B cell (primary cell): ENCODE measurements at regions not wholly inside any gene's neighbourhood (a gene's known extent, or its start where the extent isn't known, plus 50 kb on each side); places are given as distances from the start of the nearest gene placed in this dataset.

Experiments used
- ATAC-seq: fragments of 200-7000 bp; cut with Tn5 transposase; one replicate; pipeline ENCODE4 v1.10.0; 2021; ENCODE audit warnings: low read depth, mild to moderate bottlenecking, moderate number of reproducible peaks, moderate library complexity
- CTCF ChIA-PET: fragments of 350-600 bp; sonication (Branson Sonifier 250); formaldehyde crosslinking; loops from one replicate; lab custom pipeline; 2021; ENCODE audit warnings: antibody characterized with exemption, inconsistent platforms; lab: Charles Lee
- POLR2A ChIA-PET: fragments of 350-600 bp; sonication (Branson Sonifier 250); formaldehyde crosslinking; loops from one replicate; lab custom pipeline; 2021; ENCODE audit warnings: antibody characterized with exemption; lab: Charles Lee
- DNase-seq: peaks from one replicate; pipeline ENCODE4 v3.0.0; 2013
- H2AFZ ChIP-seq: 2 replicates; pipeline ENCODE4 v1.6.1; 2012; ENCODE audit warnings: mild to moderate bottlenecking, low read depth, low read length; ENCODE audit not compliant: insufficient read depth, poor library complexity, severe bottlenecking
- H3K27ac ChIP-seq, 2 donors: 1 replicate in 1 of 2; 2 replicates in 1 of 2; pipeline ENCODE4 v1.5.1; 2012 to 2013; ENCODE audit warnings: low read length in 2 of 2, mild to moderate bottlenecking in 2 of 2, moderate library complexity in 1 of 2
- H3K27me3 ChIP-seq, 4 experiments: fragments of 200-600 bp in 1 of 4; sonication (generic) in 1 of 4; replicated peaks in 1 of 4; 1 replicate in 2 of 4; 2 replicates in 2 of 4; pipeline versions ENCODE4 v1.6.1 to v1.7.0; 2013 to 2016; ENCODE audit warnings: low read length in 3 of 4, mild to moderate bottlenecking in 2 of 4, mixed read lengths in 1 of 4, moderate library complexity in 1 of 4; ENCODE audit not compliant: insufficient read depth in 4 of 4, control insufficient read depth in 3 of 4; ENCODE audit errors: control extremely low read depth in 1 of 4
- H3K36me3 ChIP-seq, 2 experiments: replicated peaks in 1 of 2; 1 replicate in 1 of 2; 2 replicates in 1 of 2; pipeline versions ENCODE4 v1.6.1 to v1.7.1; 2013; ENCODE audit warnings: low read length in 1 of 2; ENCODE audit not compliant: insufficient read depth in 2 of 2, control insufficient read depth in 1 of 2; ENCODE audit errors: control extremely low read depth in 1 of 2, extremely low read depth in 1 of 2
- H3K4me1 ChIP-seq, 2 donors: fragments of 200-600 bp in 1 of 2; sonication (generic) in 1 of 2; 1 replicate in 1 of 2; 2 replicates in 1 of 2; pipeline versions ENCODE4 v1.5.1 to v1.6.1; 2013 to 2017; ENCODE audit warnings: low read length in 2 of 2; ENCODE audit not compliant: control insufficient read depth in 2 of 2, insufficient read depth in 2 of 2
- H3K4me2 ChIP-seq: replicated peaks from 2 replicates; pipeline ENCODE3; 2012; ENCODE audit warnings: mild to moderate bottlenecking, low read depth, low read length; ENCODE audit not compliant: poor library complexity, severe bottlenecking
- H3K4me3 ChIP-seq, 5 experiments: fragments of 200-600 bp in 1 of 5; sonication (generic) in 1 of 5; 1 replicate in 3 of 5; 2 replicates in 2 of 5; pipeline versions ENCODE4 v1.5.1 to v1.7.0; 2011 to 2016; ENCODE audit warnings: low read length in 4 of 5, mild to moderate bottlenecking in 4 of 5, low read depth in 2 of 5, control low read depth in 1 of 5, moderate library complexity in 1 of 5; ENCODE audit not compliant: insufficient read depth in 1 of 5; ENCODE audit errors: control extremely low read depth in 1 of 5, extremely low read depth in 1 of 5
- H3K79me2 ChIP-seq: fragments of 200-600 bp; sonication (generic); one replicate; pipeline ENCODE4 v1.6.0; 2016; ENCODE audit warnings: low read length; ENCODE audit not compliant: control insufficient read depth, insufficient read depth
- H3K9ac ChIP-seq: fragments of 200-600 bp; sonication (generic); 2 replicates; pipeline ENCODE4 v1.6.1; 2017; ENCODE audit warnings: mild to moderate bottlenecking, low read length, moderate library complexity
- H3K9me3 ChIP-seq, 3 donors: one replicate each; pipeline versions ENCODE4 v1.6.1 to v1.7.1; 2013; ENCODE audit warnings: low read length in 2 of 3; ENCODE audit not compliant: control insufficient read depth in 2 of 3, insufficient read depth in 1 of 3; ENCODE audit errors: control extremely low read depth in 1 of 3
- H4K20me1 ChIP-seq: 2 replicates; pipeline ENCODE4 v1.6.0; 2012; ENCODE audit warnings: mild to moderate bottlenecking, low read length; ENCODE audit not compliant: insufficient read depth, control insufficient read depth, poor library complexity, severe bottlenecking
- H3K27ac Mint-ChIP-seq: one replicate; pipeline ENCODE4 v1.8.0; 2021; ENCODE audit warnings: mixed read lengths
- H3K27me3 Mint-ChIP-seq: one replicate; pipeline ENCODE4 v1.8.0; 2021; ENCODE audit warnings: mixed read lengths
- H3K4me1 Mint-ChIP-seq: one replicate; pipeline ENCODE4 v1.8.0; 2021; ENCODE audit warnings: mixed read lengths
- H3K4me3 Mint-ChIP-seq: one replicate; pipeline ENCODE4 v1.8.0; 2021; ENCODE audit warnings: mixed read lengths
- H3K9me3 Mint-ChIP-seq: one replicate; pipeline ENCODE4 v1.8.0; 2022; ENCODE audit warnings: mixed read lengths; ENCODE audit not compliant: insufficient read depth
- EZH2 ChIP-seq: IDR thresholded peaks from 2 replicates; pipeline ENCODE4 v1.6.1; 2012; ENCODE audit warnings: borderline replicate concordance, low read depth, mild to moderate bottlenecking, moderate library complexity, low read length; ENCODE audit not compliant: insufficient read depth, poor library complexity, severe bottlenecking
- WGBS: methylation state at CpG from one replicate; pipeline ENCODE4 v1.1.5; 2013; ENCODE audit warnings: missing lambda C conversion rate; ENCODE audit not compliant: insufficient coverage; 5-methylcytosine and 5-hydroxymethylcytosine counted together
- intact Hi-C: fragments of 100-400 bp; cut with micrococcal nuclease; formaldehyde crosslinking; loops from one replicate; pipeline ENCODE4 v1.10.0; 2022
- TF ChIP-seq, protein P1 (sequence below): fragments of 200-600 bp; IDR thresholded peaks from one replicate; pipeline ENCODE4 v1.8.0; 2022; ENCODE audit warnings: antibody characterized with exemption, mild to moderate bottlenecking

DNA sequence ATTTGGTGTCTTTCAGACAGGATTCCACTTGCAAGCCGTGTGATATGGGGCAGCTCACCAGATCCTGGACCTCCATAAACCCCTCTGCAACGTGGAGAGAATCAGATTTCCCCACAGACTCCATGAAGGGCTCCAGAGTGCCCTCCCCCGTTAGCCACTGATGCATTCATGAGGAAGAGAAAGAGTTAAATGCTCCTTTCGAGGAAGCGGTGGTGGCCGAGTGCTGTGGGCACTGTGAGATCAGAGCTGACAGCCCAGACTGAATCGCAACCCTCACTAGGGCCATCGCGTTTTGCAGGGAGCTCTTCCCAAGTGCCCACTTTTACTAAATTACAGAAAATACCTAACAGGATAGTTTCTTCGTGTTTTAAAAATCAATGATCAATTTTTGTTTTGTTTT, 226.3 kb upstream of the ZNF32 start:
- no peak overlapping the region for H3K9ac ChIP-seq
- H3K27me3 ChIP-seq: no peaks in the 10 kb centered on the region
- no peak for DNase-seq
- no peaks in the 10 kb centered on the region for H3K79me2 ChIP-seq
- no peaks in the 10 kb centered on the region for H3K4me1 Mint-ChIP-seq
- H3K27ac Mint-ChIP-seq: no peak overlapping the region
- no peak overlapping the region for H2AFZ ChIP-seq
- TF ChIP-seq, protein P1, sequence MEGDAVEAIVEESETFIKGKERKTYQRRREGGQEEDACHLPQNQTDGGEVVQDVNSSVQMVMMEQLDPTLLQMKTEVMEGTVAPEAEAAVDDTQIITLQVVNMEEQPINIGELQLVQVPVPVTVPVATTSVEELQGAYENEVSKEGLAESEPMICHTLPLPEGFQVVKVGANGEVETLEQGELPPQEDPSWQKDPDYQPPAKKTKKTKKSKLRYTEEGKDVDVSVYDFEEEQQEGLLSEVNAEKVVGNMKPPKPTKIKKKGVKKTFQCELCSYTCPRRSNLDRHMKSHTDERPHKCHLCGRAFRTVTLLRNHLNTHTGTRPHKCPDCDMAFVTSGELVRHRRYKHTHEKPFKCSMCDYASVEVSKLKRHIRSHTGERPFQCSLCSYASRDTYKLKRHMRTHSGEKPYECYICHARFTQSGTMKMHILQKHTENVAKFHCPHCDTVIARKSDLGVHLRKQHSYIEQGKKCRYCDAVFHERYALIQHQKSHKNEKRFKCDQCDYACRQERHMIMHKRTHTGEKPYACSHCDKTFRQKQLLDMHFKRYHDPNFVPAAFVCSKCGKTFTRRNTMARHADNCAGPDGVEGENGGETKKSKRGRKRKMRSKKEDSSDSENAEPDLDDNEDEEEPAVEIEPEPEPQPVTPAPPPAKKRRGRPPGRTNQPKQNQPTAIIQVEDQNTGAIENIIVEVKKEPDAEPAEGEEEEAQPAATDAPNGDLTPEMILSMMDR: no peak
- TF ChIP-seq EZH2: no peak
- no peak overlapping the region for H3K4me3 Mint-ChIP-seq
- no peak for ATAC-seq
- CTCF ChIA-PET: no interaction called here
- no peak overlapping the region for H3K27ac ChIP-seq
- H3K4me1 ChIP-seq: no peaks in the 10 kb centered on the region
- intact Hi-C loops: no loop called here
- 77% methylated on average over 4 of the region's 10 CpGs for WGBS
- POLR2A ChIA-PET: no interaction called here
- peaks cover 0 to 5% (median 0%) of the 10 kb centered on the region in 3 donors for H3K9me3 ChIP-seq
- H3K4me2 ChIP-seq: no peak overlapping the region
- H3K27me3 Mint-ChIP-seq: peaks cover 7% of the 10 kb centered on the region
- no peak overlapping the region for H3K4me3 ChIP-seq
- no peaks in the 10 kb centered on the region for H4K20me1 ChIP-seq
- H3K36me3 ChIP-seq: no peaks in the 10 kb centered on the region
- no peaks in the 10 kb centered on the region for H3K9me3 Mint-ChIP-seq

DNA sequence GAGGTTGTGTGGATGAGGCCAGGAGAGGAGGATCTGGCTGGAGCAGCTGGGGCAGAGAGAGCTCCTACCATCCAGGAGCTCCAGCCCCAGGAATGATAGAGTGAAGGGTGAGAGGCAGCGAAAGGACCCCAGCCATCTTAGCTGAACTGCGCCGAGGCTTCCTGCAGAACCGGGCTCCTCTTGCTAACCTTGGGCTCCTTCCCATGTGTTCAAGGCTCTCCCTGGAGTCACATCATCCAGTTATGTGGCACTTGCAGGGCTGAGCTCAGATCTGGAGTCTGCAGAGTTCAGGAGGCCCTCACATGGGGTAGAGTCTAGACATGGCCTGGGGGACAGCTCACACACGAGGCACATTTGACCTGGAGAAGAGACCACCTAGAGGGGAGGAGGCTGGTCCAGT, 225.0 kb upstream of the ZNF32 start:
- ChIA-PET CTCF (no interaction called here), POLR2A (no interaction called here)
- Histone ChIP-seq H2AFZ (no peak overlapping the region), H3K27ac (no peak overlapping the region), H3K79me2 (no peaks in the 10 kb centered on the region), H3K27me3 (no peaks in the 10 kb centered on the region), H3K9me3 (peaks cover 0 to 5% (median 0%) of the 10 kb centered on the region in 3 donors), H3K4me1 (no peaks in the 10 kb centered on the region), H3K36me3 (no peaks in the 10 kb centered on the region), H3K4me2 (no peak overlapping the region), H4K20me1 (no peaks in the 10 kb centered on the region), H3K4me3 (no peak overlapping the region), H3K9ac (no peak overlapping the region)
- H3K9me3 Mint-ChIP-seq: no peaks in the 10 kb centered on the region
- H3K4me3 Mint-ChIP-seq: no peak overlapping the region
- ATAC-seq: no peak
- no peak for DNase-seq
- TF ChIP-seq, protein P1: no peak
- no peak for TF ChIP-seq EZH2
- H3K27me3 Mint-ChIP-seq: peaks cover 7% of the 10 kb centered on the region
- WGBS: 96% methylated on average over 4 of the region's 5 CpGs
- no peaks in the 10 kb centered on the region for H3K4me1 Mint-ChIP-seq
- intact Hi-C loops: no loop called here
- no peak overlapping the region for H3K27ac Mint-ChIP-seq
